ENCODE measurements at regions not wholly inside any gene's neighbourhood (a gene's known extent, or its start where the extent isn't known, plus 50 kb on each side); places are given as distances from the start of the nearest gene placed in this dataset.

DNA sequence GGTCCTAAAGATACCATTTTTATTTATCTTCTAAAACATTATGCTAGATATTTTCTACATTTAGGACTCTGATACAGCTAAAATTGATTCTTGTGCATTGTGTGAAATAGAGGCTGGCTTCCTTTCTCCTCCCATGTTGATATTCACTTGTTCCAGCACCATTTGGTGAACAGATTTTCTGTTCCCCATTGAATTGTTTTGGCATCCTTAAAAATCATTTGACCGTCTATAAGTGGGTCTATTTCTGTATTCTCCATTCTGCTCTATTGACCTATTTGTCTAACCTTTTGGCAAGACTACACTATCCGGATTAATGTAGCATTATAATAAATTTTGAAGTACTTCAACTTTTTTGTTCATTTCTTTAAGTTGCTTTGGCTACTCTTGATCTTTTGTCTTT, 2689.2 kb downstream of the PCDH9 start:
- TF ChIP-seq, protein P1, sequence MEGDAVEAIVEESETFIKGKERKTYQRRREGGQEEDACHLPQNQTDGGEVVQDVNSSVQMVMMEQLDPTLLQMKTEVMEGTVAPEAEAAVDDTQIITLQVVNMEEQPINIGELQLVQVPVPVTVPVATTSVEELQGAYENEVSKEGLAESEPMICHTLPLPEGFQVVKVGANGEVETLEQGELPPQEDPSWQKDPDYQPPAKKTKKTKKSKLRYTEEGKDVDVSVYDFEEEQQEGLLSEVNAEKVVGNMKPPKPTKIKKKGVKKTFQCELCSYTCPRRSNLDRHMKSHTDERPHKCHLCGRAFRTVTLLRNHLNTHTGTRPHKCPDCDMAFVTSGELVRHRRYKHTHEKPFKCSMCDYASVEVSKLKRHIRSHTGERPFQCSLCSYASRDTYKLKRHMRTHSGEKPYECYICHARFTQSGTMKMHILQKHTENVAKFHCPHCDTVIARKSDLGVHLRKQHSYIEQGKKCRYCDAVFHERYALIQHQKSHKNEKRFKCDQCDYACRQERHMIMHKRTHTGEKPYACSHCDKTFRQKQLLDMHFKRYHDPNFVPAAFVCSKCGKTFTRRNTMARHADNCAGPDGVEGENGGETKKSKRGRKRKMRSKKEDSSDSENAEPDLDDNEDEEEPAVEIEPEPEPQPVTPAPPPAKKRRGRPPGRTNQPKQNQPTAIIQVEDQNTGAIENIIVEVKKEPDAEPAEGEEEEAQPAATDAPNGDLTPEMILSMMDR (IDR thresholded peaks at IDR 0.05): no peak
- no peak for TF ChIP-seq POLR2A (IDR thresholded peaks at IDR 0.05)
